GM19468 (cell line): ENCODE measurements at regions not wholly inside any gene's neighbourhood (a gene's known extent, or its start where the extent isn't known, plus 50 kb on each side); places are given as distances from the start of the nearest gene placed in this dataset.

ENCODE experiments used
- ATAC-seq: cut with Tn5 transposase; IDR thresholded peaks from one replicate; pipeline ENCODE4 v1.9.1; 2021; ENCODE audit warnings: mild to moderate bottlenecking, moderate library complexity, moderate number of reproducible peaks; ENCODE audit not compliant: unreplicated experiment; ENCODE audit errors: extremely low read depth

GRCh38 chr2:235333076-235333475 lies 160.8 kb upstream of the AGAP1 start:
- no peak for ATAC-seq

GRCh38 chr2:235334179-235334578 lies 159.7 kb upstream of the AGAP1 start:
- no peak for ATAC-seq

GRCh38 chr2:235343156-235343774 lies 150.6 kb upstream of the AGAP1 start:
- no peak for ATAC-seq

GRCh38 chr2:235343869-235344268 lies 150.0 kb upstream of the AGAP1 start:
- ATAC-seq: no peak

GRCh38 chr2:235345745-235346144 lies 148.1 kb upstream of the AGAP1 start:
- ATAC-seq: no peak

GRCh38 chr2:235347691-235348090 lies 146.2 kb upstream of the AGAP1 start:
- ATAC-seq: no peak

GRCh38 chr2:235348329-235348728 lies 145.5 kb upstream of the AGAP1 start:
- no peak for ATAC-seq

GRCh38 chr2:235350234-235350633 lies 143.6 kb upstream of the AGAP1 start:
- no peak for ATAC-seq

GRCh38 chr2:235352541-235352940 lies 141.3 kb upstream of the AGAP1 start:
- ATAC-seq: no peak

GRCh38 chr2:235357881-235358280 lies 136.0 kb upstream of the AGAP1 start:
- no peak for ATAC-seq

- no peak for ATAC-seq
These were observed 134.8 kb upstream of the AGAP1 start for GRCh38 chr2:235358981-235359471.

- no peak for ATAC-seq
These were observed 133.4 kb upstream of the AGAP1 start for GRCh38 chr2:235360446-235360845.

- no peak for ATAC-seq
These were observed 128.1 kb upstream of the AGAP1 start for GRCh38 chr2:235365743-235366142.

- no peak for ATAC-seq
These were observed 127.5 kb upstream of the AGAP1 start for GRCh38 chr2:235366390-235366789.

GRCh38 chr2:235366807-235367206 lies 127.0 kb upstream of the AGAP1 start:
- ATAC-seq: no peak

- ATAC-seq: no peak
These were observed 122.8 kb upstream of the AGAP1 start for GRCh38 chr2:235371018-235371417.

- ATAC-seq: no peak
These were observed 120.7 kb upstream of the AGAP1 start for GRCh38 chr2:235373171-235373570.

- no peak for ATAC-seq
These were observed 116.7 kb upstream of the AGAP1 start for GRCh38 chr2:235377176-235377575.

GRCh38 chr2:235378246-235378645 lies 115.6 kb upstream of the AGAP1 start:
- no peak for ATAC-seq

- no peak for ATAC-seq
These were observed 114.9 kb upstream of the AGAP1 start for GRCh38 chr2:235378944-235379343.

GRCh38 chr2:235381261-235381912 lies 112.5 kb upstream of the AGAP1 start:
- ATAC-seq: no peak

GRCh38 chr2:235382179-235382578 lies 111.7 kb upstream of the AGAP1 start:
- ATAC-seq: no peak
